ENCODE measurements at regions not wholly inside any gene's neighbourhood (a gene's known extent, or its start where the extent isn't known, plus 50 kb on each side); places are given as distances from the start of the nearest gene placed in this dataset.
A peak's percentile ranks its signal among the peaks of the same experiment; 100 is the strongest.

- H3K27me3 ChIP-seq (ENCODE audit: control insufficient read depth, insufficient read depth, low read length), result no peaks in the 10 kb centered on the region
- H3K4me3 ChIP-seq (ENCODE audit: low read depth, low read length), result no peak overlapping the region
- DNase-seq (ENCODE audit: low read depth), result no peak
- H3K36me3 ChIP-seq (ENCODE audit: control insufficient read depth, insufficient read depth, low read length), result no peaks in the 10 kb centered on the region
- TF ChIP-seq CTCF (IDR thresholded peaks at IDR 0.05; ENCODE audit: insufficient read depth, low read length, poor library complexity, severe bottlenecking), result no peak
These were observed 260.5 kb upstream of the MKLN1 start for GRCh38 chr7:131067220-131067619.

- TF ChIP-seq CTCF (IDR thresholded peaks at IDR 0.05; ENCODE audit: insufficient read depth, low read length, poor library complexity, severe bottlenecking), result peak; percentile 9
- Histone ChIP-seq H3K4me3 (ENCODE audit: low read depth, low read length) (no peak overlapping the region), H3K36me3 (ENCODE audit: control insufficient read depth, insufficient read depth, low read length) (no peaks in the 10 kb centered on the region), H3K27me3 (ENCODE audit: control insufficient read depth, insufficient read depth, low read length) (no peaks in the 10 kb centered on the region)
- DNase-seq (ENCODE audit: low read depth), result no peak
These were observed 259.1 kb upstream of the MKLN1 start for GRCh38 chr7:131068604-131069021.

- peak; percentile 27 for TF ChIP-seq CTCF (IDR thresholded peaks at IDR 0.05; ENCODE audit: insufficient read depth, low read length, poor library complexity, severe bottlenecking)
- DNase-seq (ENCODE audit: low read depth), result no peak
- Histone ChIP-seq H3K4me3 (ENCODE audit: low read depth, low read length) (no peak overlapping the region), H3K27me3 (ENCODE audit: control insufficient read depth, insufficient read depth, low read length) (no peaks in the 10 kb centered on the region), H3K36me3 (ENCODE audit: control insufficient read depth, insufficient read depth, low read length) (no peaks in the 10 kb centered on the region)
These were observed 255.7 kb upstream of the MKLN1 start for GRCh38 chr7:131071786-131072504.

- no peak for DNase-seq (ENCODE audit: low read depth)
- H3K4me3 ChIP-seq (ENCODE audit: low read depth, low read length), result no peak overlapping the region
- H3K27me3 ChIP-seq (ENCODE audit: control insufficient read depth, insufficient read depth, low read length), result no peaks in the 10 kb centered on the region
- no peak for TF ChIP-seq CTCF (IDR thresholded peaks at IDR 0.05; ENCODE audit: insufficient read depth, low read length, poor library complexity, severe bottlenecking)
- H3K36me3 ChIP-seq (ENCODE audit: control insufficient read depth, insufficient read depth, low read length), result no peaks in the 10 kb centered on the region
These were observed 255.1 kb upstream of the MKLN1 start for GRCh38 chr7:131072505-131073091.

GRCh38 chr7:131074043-131074442 lies 253.6 kb upstream of the MKLN1 start:
- Histone ChIP-seq H3K4me3 (ENCODE audit: low read depth, low read length) (no peak overlapping the region), H3K36me3 (ENCODE audit: control insufficient read depth, insufficient read depth, low read length) (no peaks in the 10 kb centered on the region), H3K27me3 (ENCODE audit: control insufficient read depth, insufficient read depth, low read length) (no peaks in the 10 kb centered on the region)
- DNase-seq (ENCODE audit: low read depth), result no peak
- TF ChIP-seq CTCF (IDR thresholded peaks at IDR 0.05; ENCODE audit: insufficient read depth, low read length, poor library complexity, severe bottlenecking), result no peak

- Histone ChIP-seq H3K36me3 (ENCODE audit: control insufficient read depth, insufficient read depth, low read length) (no peaks in the 10 kb centered on the region), H3K27me3 (ENCODE audit: control insufficient read depth, insufficient read depth, low read length) (no peaks in the 10 kb centered on the region), H3K4me3 (ENCODE audit: low read depth, low read length) (no peak overlapping the region)
- no peak for DNase-seq (ENCODE audit: low read depth)
- no peak for TF ChIP-seq CTCF (IDR thresholded peaks at IDR 0.05; ENCODE audit: insufficient read depth, low read length, poor library complexity, severe bottlenecking)
These were observed 253.1 kb upstream of the MKLN1 start for GRCh38 chr7:131074585-131074984.

Data from kidney epithelial cell (primary cell).